ENCODE measurements at regions not wholly inside any gene's neighbourhood (a gene's known extent, or its start where the extent isn't known, plus 50 kb on each side); places are given as distances from the start of the nearest gene placed in this dataset.

GRCh38 chrX:43277879-43278278 is 378.2 kb upstream of the MAOA start:
- Histone ChIP-seq H3K4me1 (ENCODE audit: control insufficient read depth, insufficient read depth, low read length) (no peaks in the 10 kb centered on the region), H3K27ac (ENCODE audit: extremely low read depth, low read depth, low read length) (no peak overlapping the region), H3K36me3 (ENCODE audit: control insufficient read depth in 2 of 2, insufficient read depth in 1 of 2, low read length in 2 of 2) (no peaks in the 10 kb centered on the region), H3K9me3 (ENCODE audit: control insufficient read depth, insufficient read depth, low read depth, low read length) (no peaks in the 10 kb centered on the region), H3K4me3 (ENCODE audit: low read depth, low read length) (no peak overlapping the region)
- TF ChIP-seq, protein P1, sequence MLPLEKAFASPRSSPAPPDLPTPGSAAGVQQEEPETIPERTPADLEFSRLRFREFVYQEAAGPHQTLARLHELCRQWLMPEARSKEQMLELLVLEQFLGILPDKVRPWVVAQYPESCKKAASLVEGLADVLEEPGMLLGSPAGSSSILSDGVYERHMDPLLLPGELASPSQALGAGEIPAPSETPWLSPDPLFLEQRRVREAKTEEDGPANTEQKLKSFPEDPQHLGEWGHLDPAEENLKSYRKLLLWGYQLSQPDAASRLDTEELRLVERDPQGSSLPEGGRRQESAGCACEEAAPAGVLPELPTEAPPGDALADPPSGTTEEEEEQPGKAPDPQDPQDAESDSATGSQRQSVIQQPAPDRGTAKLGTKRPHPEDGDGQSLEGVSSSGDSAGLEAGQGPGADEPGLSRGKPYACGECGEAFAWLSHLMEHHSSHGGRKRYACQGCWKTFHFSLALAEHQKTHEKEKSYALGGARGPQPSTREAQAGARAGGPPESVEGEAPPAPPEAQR (tag by site-specific recombination; IDR thresholded peaks at IDR 0.05), result no peak
- no peak for TF ChIP-seq ZNF416 (tag by site-specific recombination; IDR thresholded peaks at IDR 0.05)
- TF ChIP-seq ZNF518A (tag by site-specific recombination; conservative IDR thresholded peaks at IDR 0.05; ENCODE audit: low read depth), result no peak
- TF ChIP-seq ZNF114 (tag by site-specific recombination; IDR thresholded peaks at IDR 0.05), result no peak
- TF ChIP-seq ZFP37 (tag by site-specific recombination; IDR thresholded peaks at IDR 0.05), result no peak
- TF ChIP-seq ZFP3 (tag by site-specific recombination; IDR thresholded peaks at IDR 0.05; ENCODE audit: low read depth), result no peak
- TF ChIP-seq, protein P2, sequence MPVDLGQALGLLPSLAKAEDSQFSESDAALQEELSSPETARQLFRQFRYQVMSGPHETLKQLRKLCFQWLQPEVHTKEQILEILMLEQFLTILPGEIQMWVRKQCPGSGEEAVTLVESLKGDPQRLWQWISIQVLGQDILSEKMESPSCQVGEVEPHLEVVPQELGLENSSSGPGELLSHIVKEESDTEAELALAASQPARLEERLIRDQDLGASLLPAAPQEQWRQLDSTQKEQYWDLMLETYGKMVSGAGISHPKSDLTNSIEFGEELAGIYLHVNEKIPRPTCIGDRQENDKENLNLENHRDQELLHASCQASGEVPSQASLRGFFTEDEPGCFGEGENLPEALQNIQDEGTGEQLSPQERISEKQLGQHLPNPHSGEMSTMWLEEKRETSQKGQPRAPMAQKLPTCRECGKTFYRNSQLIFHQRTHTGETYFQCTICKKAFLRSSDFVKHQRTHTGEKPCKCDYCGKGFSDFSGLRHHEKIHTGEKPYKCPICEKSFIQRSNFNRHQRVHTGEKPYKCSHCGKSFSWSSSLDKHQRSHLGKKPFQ (tag by site-specific recombination; IDR thresholded peaks at IDR 0.05), result no peak
- TF ChIP-seq, protein P3, sequence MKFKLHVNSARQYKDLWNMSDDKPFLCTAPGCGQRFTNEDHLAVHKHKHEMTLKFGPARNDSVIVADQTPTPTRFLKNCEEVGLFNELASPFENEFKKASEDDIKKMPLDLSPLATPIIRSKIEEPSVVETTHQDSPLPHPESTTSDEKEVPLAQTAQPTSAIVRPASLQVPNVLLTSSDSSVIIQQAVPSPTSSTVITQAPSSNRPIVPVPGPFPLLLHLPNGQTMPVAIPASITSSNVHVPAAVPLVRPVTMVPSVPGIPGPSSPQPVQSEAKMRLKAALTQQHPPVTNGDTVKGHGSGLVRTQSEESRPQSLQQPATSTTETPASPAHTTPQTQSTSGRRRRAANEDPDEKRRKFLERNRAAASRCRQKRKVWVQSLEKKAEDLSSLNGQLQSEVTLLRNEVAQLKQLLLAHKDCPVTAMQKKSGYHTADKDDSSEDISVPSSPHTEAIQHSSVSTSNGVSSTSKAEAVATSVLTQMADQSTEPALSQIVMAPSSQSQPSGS (tag by site-specific recombination; IDR thresholded peaks at IDR 0.05; ENCODE audit: low read depth), result no peak
- TF ChIP-seq, protein P4, sequence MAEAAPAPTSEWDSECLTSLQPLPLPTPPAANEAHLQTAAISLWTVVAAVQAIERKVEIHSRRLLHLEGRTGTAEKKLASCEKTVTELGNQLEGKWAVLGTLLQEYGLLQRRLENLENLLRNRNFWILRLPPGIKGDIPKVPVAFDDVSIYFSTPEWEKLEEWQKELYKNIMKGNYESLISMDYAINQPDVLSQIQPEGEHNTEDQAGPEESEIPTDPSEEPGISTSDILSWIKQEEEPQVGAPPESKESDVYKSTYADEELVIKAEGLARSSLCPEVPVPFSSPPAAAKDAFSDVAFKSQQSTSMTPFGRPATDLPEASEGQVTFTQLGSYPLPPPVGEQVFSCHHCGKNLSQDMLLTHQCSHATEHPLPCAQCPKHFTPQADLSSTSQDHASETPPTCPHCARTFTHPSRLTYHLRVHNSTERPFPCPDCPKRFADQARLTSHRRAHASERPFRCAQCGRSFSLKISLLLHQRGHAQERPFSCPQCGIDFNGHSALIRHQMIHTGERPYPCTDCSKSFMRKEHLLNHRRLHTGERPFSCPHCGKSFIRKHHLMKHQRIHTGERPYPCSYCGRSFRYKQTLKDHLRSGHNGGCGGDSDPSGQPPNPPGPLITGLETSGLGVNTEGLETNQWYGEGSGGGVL (tag by site-specific recombination; IDR thresholded peaks at IDR 0.05), result no peak
- no peak for TF ChIP-seq ZNF747 (tag by site-specific recombination; IDR thresholded peaks at IDR 0.05)
- TF ChIP-seq ZIC2 (tag by site-specific recombination; IDR thresholded peaks at IDR 0.05), result no peak
- TF ChIP-seq ZNF24 (tag by site-specific recombination; IDR thresholded peaks at IDR 0.05), result no peak
- no peak for TF ChIP-seq ZNF37A (tag by site-specific recombination; IDR thresholded peaks at IDR 0.05)
- ChIA-PET CTCF (no interaction called here), POLR2A (no interaction called here)

DNA sequence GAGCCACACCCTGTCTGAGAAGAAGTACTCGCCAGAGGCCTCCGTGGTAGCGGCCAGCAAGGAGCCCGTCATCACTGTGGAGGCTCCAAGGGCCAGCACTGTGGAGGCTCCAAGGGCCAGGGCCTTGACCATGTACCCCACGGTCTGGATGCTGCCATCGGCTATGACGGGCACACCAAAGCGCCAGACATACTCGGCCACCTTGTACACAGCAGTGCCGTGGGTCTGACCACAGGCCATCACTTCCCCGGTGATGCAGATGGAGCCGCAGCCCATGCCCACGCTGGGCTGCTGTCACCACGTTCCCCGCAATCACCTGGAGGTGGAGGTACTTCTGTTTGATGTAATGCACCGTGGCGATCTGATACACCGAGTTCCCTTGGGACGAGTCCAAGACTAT is 377.7 kb upstream of the MAOA start:
- POLR2A ChIA-PET, result no interaction called here
- no peak overlapping the region for H3K27ac ChIP-seq (ENCODE audit: extremely low read depth, low read depth, low read length)
- H3K36me3 ChIP-seq (ENCODE audit: control insufficient read depth in 2 of 2, insufficient read depth in 1 of 2, low read length in 2 of 2), result no peaks in the 10 kb centered on the region
- H3K9me3 ChIP-seq (ENCODE audit: control insufficient read depth, insufficient read depth, low read depth, low read length), result no peaks in the 10 kb centered on the region
- CTCF ChIA-PET, result no interaction called here
- no peaks in the 10 kb centered on the region for H3K4me1 ChIP-seq (ENCODE audit: control insufficient read depth, insufficient read depth, low read length)
- no peak overlapping the region for H3K4me3 ChIP-seq (ENCODE audit: low read depth, low read length)
- TF ChIP-seq ZNF654 (tag by site-specific recombination; IDR thresholded peaks at IDR 0.05; ENCODE audit: low read depth), result no peak
- TF ChIP-seq ZNF354C (tag by site-specific recombination; IDR thresholded peaks at IDR 0.05; ENCODE audit: borderline replicate concordance, low read depth), result no peak
- no peak for TF ChIP-seq ZNF266 (tag by site-specific recombination; IDR thresholded peaks at IDR 0.05; ENCODE audit: low read depth)
- TF ChIP-seq, protein P5, sequence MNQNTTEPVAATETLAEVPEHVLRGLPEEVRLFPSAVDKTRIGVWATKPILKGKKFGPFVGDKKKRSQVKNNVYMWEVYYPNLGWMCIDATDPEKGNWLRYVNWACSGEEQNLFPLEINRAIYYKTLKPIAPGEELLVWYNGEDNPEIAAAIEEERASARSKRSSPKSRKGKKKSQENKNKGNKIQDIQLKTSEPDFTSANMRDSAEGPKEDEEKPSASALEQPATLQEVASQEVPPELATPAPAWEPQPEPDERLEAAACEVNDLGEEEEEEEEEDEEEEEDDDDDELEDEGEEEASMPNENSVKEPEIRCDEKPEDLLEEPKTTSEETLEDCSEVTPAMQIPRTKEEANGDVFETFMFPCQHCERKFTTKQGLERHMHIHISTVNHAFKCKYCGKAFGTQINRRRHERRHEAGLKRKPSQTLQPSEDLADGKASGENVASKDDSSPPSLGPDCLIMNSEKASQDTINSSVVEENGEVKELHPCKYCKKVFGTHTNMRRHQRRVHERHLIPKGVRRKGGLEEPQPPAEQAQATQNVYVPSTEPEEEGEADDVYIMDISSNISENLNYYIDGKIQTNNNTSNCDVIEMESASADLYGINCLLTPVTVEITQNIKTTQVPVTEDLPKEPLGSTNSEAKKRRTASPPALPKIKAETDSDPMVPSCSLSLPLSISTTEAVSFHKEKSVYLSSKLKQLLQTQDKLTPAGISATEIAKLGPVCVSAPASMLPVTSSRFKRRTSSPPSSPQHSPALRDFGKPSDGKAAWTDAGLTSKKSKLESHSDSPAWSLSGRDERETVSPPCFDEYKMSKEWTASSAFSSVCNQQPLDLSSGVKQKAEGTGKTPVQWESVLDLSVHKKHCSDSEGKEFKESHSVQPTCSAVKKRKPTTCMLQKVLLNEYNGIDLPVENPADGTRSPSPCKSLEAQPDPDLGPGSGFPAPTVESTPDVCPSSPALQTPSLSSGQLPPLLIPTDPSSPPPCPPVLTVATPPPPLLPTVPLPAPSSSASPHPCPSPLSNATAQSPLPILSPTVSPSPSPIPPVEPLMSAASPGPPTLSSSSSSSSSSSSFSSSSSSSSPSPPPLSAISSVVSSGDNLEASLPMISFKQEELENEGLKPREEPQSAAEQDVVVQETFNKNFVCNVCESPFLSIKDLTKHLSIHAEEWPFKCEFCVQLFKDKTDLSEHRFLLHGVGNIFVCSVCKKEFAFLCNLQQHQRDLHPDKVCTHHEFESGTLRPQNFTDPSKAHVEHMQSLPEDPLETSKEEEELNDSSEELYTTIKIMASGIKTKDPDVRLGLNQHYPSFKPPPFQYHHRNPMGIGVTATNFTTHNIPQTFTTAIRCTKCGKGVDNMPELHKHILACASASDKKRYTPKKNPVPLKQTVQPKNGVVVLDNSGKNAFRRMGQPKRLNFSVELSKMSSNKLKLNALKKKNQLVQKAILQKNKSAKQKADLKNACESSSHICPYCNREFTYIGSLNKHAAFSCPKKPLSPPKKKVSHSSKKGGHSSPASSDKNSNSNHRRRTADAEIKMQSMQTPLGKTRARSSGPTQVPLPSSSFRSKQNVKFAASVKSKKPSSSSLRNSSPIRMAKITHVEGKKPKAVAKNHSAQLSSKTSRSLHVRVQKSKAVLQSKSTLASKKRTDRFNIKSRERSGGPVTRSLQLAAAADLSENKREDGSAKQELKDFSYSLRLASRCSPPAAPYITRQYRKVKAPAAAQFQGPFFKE (tag by site-specific recombination; IDR thresholded peaks at IDR 0.05; ENCODE audit: borderline replicate concordance), result no peak
- no peak for TF ChIP-seq ZNF792 (tag by site-specific recombination; IDR thresholded peaks at IDR 0.05)
